ENCODE measurements at regions not wholly inside any gene's neighbourhood (a gene's known extent, or its start where the extent isn't known, plus 50 kb on each side); places are given as distances from the start of the nearest gene placed in this dataset.

DNA sequence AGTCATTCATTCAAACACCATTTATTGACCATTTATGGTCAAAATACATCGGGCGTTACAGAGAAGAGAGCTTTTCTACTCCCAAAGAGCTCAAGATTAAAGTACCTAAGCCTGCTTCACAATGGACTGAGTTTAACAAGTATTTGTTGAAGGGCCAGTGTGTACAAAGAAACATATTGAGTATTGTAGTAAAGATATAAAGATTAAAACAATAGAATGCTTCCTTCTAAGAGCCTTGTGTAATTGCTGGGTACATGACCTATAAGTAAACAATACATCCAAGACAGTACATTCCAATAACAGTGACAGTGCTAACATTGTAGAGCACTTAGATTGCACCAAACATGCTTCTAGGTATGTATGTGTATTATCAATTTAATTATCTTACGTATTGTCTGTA is 695.5 kb downstream of the PCDH7 start:
- TF ChIP-seq, protein P1, sequence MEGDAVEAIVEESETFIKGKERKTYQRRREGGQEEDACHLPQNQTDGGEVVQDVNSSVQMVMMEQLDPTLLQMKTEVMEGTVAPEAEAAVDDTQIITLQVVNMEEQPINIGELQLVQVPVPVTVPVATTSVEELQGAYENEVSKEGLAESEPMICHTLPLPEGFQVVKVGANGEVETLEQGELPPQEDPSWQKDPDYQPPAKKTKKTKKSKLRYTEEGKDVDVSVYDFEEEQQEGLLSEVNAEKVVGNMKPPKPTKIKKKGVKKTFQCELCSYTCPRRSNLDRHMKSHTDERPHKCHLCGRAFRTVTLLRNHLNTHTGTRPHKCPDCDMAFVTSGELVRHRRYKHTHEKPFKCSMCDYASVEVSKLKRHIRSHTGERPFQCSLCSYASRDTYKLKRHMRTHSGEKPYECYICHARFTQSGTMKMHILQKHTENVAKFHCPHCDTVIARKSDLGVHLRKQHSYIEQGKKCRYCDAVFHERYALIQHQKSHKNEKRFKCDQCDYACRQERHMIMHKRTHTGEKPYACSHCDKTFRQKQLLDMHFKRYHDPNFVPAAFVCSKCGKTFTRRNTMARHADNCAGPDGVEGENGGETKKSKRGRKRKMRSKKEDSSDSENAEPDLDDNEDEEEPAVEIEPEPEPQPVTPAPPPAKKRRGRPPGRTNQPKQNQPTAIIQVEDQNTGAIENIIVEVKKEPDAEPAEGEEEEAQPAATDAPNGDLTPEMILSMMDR (conservative IDR thresholded peaks at IDR 0.05; ENCODE audit: low read length) = no peak
- no peak for TF ChIP-seq EZH2phosphoT487 (IDR thresholded peaks at IDR 0.05; ENCODE audit: borderline replicate concordance, low read depth, low read length)
